GM18498 (cell line): ENCODE measurements at regions not wholly inside any gene's neighbourhood (a gene's known extent, or its start where the extent isn't known, plus 50 kb on each side); places are given as distances from the start of the nearest gene placed in this dataset.
"Not testable (repeated sequence)": the region's sequence is repeated elsewhere in the genome, so short reads cannot be mapped to it uniquely, and the experiment has no call there.

Experiments used
- ATAC-seq: cut with Tn5 transposase; IDR thresholded peaks from one replicate; pipeline ENCODE4 v1.9.1; 2021; ENCODE audit warnings: mild to moderate bottlenecking, moderate library complexity; ENCODE audit not compliant: unreplicated experiment

DNA sequence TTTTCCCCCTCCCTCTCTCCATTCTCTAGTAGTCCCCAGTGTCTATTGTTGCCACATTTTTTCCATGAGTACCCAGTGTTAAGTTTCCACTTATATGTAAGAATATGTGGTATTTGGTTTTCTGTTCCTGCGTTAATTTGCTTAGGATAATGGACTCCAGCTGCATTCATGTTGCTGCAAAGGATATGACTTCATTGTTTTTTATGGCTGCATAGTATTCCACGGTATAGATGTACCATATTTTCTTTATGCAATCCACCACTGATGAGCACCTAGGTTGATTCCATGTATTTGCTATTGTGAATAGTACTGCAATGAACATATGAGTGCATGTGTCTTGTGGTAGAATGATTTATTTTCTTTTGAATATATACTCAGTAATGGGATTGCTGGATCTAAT is 77.4 kb upstream of the MEGF10 start:
- no peak for ATAC-seq

DNA sequence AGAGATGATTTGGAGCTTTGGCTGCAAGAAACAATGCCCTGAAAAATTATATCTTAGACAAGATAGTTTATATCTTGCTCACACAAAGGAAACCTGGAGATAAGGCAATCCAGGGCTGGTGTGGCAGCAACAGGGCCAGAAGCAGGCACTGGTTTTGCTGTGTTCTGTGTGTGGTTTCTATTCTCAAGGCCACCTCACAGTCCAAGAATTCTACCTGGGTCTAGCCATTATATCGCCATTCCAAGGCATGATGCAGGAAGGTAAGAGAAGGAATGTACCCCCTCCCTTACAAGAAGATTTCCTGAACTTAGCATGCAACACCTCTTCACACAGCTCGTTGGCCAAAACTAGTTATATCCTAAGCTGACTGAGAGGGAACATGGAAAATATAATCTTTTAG is 74.5 kb upstream of the MEGF10 start:
- no peak for ATAC-seq

- no peak for ATAC-seq
These were observed 73.5 kb upstream of the MEGF10 start for GRCh38 chr5:127216898-127217675.

- not testable (repeated sequence) for ATAC-seq
These were observed 68.7 kb upstream of the MEGF10 start for GRCh38 chr5:127221936-127222335.

GRCh38 chr5:127222571-127223156 is 67.9 kb upstream of the MEGF10 start:
- ATAC-seq: not testable (repeated sequence)

DNA sequence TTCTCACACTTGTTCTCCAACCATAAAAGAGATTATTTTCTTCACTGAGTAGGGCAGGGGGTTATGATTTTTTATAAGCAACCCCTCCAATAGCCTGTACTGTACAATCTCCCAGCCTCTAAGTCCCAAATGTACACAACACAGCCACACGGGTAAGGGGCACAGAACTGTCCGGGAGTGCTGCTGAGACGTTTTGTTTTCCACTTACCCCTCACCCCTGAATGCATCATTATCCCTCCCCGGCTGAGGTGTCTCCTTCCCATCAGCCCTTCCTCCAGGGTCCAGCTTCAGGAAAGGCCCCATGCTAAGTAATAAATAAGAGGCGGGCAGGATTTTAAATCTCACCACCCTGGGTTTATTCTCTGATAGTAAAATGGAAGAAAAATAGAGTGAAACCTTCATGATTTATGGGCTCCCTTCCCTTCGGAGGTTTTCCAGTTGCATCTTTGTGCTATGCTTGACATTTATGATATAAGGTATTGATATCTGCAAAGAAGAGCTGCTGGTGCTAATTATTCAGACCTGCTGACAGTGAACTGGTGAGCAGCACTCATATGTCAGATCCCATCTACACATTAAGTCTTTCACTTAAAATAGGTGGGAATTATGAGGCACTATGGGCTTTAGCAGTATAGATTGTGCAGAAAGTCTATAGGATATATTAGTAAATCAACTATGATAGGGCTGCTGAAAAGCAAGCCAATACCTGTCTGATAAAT is 67.2 kb upstream of the MEGF10 start:
- ATAC-seq: no peak

- ATAC-seq: no peak
These were observed 62.7 kb upstream of the MEGF10 start for GRCh38 chr5:127227881-127228280.

- no peak for ATAC-seq
These were observed 61.9 kb upstream of the MEGF10 start for GRCh38 chr5:127228540-127229184.

- peak; percentile 83 for ATAC-seq
These were observed 61.3 kb upstream of the MEGF10 start for GRCh38 chr5:127229185-127229889.

DNA sequence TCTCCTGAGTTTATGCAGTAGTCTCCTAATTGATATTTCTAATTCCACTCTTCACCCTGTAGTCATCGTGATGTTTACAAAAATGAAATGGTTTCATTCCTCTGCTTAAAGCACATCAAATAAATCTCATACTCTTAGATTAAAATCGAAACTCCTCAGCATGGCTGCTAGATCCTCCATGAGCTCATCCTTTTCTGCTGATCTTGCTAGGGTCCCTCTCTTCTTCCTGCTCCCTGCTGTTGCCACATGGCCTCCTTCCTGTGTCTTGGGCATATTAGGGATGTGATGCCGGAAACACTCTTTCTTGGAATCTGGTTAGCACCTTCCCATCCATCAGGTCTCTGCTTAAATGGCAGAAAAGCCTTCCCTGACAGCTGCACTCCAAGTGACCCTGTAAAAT is 59.5 kb upstream of the MEGF10 start:
- no peak for ATAC-seq

DNA sequence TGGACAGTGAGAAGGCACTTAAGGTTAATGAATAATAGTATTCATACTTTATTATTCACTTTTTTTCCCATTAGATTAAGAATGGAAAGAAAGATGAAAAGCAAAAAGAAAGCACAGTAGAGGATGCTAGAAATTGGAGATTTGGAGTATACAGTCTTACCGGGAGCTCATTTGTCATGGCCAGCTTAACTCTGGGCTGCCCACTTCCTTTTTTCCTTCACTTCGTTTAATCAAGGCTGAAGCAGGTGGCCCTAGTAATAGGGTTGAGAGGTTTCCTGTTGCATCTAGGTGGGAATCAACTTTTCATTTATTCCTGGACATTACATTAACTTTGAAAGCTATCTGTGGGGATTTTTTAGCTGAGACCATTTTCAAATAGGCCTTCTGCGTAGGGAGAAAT is 57.0 kb upstream of the MEGF10 start:
- ATAC-seq: no peak

DNA sequence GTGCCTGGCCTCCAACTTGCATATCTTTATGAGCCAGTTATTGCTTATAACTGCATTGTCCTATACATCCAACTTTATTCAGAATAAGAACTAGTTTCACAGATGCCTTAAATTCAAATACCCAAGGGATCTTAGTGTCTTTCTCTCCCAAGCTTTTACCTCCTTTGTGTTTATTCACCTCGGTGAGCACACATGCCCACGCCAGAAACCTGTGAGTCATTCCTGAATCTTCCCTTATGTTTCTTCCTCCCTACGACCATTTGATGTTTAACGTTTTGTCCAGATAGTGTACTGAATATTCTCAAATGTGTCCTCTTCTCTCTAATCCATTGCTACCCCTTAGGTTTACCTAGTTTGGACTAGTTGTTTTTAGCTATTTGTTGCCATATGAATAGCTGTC is 55.5 kb upstream of the MEGF10 start:
- no peak for ATAC-seq

DNA sequence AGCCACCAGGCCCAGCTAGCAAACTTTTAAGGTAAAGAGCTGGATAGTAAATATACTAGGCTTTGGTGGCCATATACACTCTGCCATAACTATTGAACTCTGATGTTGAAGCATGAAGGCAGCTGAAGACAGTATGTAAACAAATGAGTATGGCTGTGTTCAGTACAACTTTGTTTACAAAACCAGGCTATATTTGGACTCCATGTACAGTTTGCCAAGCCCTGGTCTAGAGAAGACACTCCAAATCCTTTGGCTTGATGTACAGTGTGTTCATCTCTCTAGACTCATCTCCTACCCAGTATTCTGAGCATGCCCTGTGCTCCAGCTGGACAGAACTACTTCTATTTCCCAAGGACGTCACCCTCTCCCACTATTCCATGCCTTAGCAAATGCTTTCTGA is 54.3 kb upstream of the MEGF10 start:
- ATAC-seq: no peak
